GM19035 (cell line): ENCODE measurements at regions not wholly inside any gene's neighbourhood (a gene's known extent, or its start where the extent isn't known, plus 50 kb on each side); places are given as distances from the start of the nearest gene placed in this dataset.

Experiments used
- ATAC-seq: cut with Tn5 transposase; IDR thresholded peaks from one replicate; pipeline ENCODE4 v1.9.1; 2021; ENCODE audit not compliant: unreplicated experiment

- no peak for ATAC-seq
Measured at GRCh38 chr10:131683281-131683861, 217.4 kb upstream of the PPP2R2D start.

DNA sequence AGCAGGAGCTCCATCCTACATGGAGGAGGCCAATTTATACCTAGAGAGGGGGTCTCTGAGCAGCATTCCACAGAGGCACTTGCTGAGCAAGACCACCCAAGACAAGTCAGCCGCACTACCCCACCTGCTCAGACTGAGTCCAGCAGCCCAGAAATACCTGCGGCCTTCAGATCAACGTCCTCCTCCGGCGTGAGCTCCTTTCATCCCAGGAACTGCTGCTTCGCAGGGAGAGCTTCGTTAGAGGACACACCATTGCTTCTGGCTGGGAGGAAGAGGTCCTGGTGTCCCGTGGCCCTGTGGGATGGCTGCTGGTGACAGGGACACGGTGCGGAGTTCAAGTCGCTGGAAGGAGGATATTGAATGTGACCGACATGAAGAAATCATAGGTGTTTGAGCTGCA lies 216.9 kb upstream of the PPP2R2D start:
- no peak for ATAC-seq

DNA sequence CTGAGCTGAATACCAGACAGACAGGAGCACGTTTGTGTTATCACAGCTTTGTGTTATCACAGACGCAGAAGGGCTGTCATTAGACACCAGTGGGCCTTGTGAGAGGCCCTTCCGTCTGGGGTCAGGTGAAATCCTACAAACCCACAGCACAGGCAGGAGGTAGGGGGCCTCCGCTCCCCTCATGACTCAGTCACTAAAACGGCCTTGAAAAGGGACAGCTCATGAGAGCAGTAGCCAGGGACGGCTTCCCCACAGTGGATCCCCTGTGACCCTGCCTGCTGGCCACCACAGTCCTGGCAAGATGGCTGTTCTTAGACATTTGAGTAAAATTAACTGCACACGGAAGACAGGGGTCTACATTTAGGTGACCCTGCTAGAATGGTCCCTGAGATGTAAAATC lies 215.8 kb upstream of the PPP2R2D start:
- no peak for ATAC-seq

DNA sequence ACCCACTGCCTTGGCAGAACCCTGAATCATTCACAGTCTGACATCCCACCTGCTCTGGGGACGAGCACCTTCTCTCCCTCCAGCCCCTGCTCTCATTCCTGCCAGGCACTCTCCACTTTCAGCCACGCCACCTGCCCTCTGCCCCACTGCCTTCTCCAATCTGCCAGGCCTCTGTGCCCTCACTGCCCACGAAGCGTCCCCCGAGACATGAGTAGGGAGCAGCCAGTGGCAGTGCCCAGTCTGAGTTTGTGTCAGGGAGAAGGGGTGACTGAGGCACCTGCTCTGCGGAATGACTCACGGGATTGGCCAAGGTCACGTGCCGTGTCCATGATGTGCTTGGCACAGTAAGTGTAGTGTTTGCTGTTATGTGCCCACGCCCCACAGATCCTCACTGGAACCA lies 215.2 kb upstream of the PPP2R2D start:
- ATAC-seq: no peak

DNA sequence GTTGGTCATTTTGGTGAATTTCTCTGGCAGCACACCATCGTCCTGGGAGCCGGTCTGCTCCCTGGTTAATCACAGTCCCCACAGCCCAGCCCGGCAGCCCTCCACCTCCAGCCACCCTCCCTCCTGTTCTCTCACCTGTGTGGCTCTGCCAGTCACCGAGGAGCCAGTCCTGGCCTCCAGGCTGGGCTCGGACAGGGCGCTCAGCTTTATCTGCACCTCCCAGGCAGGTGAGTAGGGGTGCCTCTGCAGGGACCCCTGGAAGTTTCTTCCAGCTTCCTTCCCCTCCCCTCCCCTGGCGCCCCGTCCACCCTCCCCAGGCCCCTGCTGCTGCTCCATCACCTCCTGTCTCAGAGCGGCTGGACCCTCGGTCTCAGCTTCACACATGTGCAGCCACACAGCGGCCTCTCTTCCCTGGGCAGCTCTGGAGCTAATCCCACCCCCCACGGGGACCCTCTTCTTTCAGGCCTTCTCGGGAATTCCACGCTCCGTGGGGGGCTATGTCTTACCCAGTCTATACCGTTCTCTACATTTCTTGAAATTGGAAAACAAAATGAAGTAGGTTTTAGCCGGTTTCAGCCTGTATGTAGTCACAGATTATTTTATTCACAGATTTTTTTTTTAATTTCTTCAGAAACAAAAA lies 213.9 kb upstream of the PPP2R2D start:
- no peak for ATAC-seq

DNA sequence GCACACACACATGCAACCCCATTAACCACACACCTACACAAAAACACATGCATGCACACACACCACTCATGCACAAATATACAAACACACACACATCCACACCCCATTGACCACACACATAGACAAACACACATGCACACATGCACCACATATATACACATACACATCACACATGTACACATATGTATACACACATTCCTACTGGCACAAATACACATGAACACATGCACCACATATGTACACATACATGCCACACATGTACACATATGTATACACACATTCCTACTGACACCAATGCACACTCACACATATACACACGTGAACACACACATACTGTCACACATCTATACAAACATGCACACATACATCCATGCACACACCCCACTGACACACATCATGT lies 212.5 kb upstream of the PPP2R2D start:
- no peak for ATAC-seq

GRCh38 chr10:131689016-131689415 lies 211.8 kb upstream of the PPP2R2D start:
- no peak for ATAC-seq

- no peak for ATAC-seq
Measured at GRCh38 chr10:131689486-131689885, 211.3 kb upstream of the PPP2R2D start.

GRCh38 chr10:131689954-131690757 lies 210.7 kb upstream of the PPP2R2D start:
- ATAC-seq: no peak

DNA sequence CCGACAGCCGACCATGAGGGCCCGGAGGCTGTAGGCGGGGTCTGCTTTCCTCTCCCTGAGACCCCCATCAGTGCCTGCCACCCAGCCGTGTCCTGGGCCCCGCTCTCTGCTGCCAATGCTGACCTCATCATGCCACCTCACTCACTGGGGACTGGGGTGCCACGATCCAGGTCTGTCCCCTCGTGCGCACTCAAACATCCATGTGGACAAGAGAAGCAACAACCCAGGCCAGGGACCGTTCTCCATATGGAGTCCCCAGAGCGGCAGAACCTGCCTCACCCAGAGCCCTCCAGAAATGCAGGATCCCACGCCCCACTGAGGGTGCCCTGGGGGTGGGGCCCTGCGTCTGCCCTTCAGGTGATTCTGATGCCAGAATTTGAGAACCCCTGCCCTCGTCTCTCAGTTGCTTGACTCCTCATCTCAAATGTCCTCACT lies 210.0 kb upstream of the PPP2R2D start:
- no peak for ATAC-seq

- no peak for ATAC-seq
Measured at GRCh38 chr10:131691481-131692090, 209.2 kb upstream of the PPP2R2D start.

DNA sequence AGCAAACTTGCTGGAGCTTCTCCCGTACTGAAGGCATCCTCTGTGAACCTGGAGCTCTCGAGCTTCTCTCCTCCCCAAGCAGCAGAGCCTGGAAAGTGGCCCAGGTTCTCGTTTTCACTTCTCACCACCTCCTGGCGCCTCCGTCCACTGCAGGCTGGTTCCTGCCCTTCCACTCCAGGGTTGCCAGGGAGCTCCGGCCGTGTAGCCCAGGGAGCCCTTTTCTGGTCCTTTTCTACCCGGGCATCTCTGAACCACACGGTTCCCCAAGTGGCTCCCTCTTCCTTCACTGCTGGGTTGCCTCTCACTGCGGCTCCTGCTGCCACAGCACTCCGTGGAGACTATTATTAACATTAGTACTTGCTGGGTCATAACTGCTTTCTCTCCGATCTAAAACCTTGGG lies 208.6 kb upstream of the PPP2R2D start:
- no peak for ATAC-seq

- ATAC-seq: no peak
Measured at GRCh38 chr10:131692686-131693334, 208.0 kb upstream of the PPP2R2D start.

DNA sequence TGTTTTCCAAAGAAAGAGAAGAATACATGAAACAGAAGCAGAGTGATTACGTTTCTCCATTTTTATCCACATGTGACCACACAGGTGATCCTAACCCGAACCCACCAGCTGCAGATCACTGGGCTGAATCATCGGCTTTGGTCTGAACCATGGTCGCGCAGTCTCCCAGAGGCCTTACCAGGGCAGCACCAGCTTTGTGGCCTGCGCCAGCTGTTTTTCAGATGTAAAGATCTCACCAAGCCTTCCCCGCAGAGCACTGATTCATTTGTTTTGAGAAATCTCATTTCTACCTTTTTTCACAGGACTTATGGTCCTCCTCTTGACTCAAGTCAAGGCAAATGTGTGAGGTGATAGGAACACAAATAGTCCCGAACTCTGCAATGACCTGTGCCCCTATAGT lies 207.0 kb upstream of the PPP2R2D start:
- no peak for ATAC-seq

DNA sequence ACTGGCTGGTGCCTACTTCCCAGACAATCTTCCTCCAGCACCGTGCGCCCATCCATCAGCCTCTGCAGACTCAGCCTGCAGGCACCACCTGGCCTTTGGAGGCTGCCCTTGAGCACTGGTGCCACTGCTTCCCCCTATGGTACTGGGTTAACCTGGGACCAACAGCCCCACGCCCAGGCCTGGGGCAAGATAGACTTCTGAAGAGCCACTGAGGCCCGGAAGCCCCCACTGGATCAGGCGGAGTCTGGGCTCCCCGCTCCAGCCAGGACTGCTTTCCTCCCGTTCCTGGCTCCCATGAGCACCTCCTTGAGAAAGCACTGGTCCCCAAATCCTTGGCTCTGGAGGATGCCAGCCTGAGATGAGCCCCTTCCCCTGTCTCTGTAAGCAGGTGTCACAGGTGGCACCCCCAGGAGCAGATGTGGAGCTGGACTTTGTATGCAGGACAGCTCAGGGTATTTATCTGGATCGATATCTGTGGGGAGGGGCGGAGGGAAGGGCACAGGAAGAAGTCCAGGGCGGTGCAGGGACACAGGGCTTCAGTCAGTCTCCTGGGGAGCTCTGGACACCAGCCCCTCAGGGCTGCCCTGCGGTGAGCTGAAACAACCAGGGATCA lies 206.5 kb upstream of the PPP2R2D start:
- ATAC-seq: no peak

DNA sequence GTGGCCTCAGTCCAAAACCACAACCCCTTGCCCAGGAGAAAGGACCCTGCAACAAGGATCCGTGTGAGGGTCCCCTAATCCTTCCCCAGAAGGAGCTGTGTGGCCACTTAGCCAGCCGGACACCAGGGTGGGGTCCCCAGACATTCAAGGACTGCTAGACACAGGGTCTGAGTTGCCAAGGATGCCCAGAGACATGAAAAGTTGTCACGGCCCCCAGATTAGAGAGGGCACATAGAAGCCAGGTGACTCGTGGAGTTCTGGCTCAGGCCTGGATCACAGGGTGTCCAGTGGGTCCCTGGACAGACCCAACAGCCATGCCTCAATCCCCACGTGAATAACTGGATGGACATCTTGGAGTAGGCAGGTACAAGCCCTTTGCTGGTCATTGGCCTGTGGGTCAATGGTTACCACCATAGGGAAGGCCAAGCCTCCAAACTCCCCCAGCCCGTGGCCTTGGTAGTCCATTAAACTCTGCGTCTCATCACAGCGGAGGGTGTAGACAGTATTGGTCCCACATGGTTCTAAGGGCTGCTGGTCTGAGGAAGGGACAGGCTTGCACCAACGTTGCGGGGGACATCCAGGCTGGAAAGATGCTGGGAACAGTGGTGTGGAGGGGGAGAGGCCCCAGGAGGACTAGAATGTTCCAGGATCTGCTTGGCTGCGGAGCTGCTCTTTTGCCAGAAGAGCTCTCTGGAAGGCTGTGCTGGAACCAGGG lies 205.9 kb upstream of the PPP2R2D start:
- no peak for ATAC-seq

- ATAC-seq: no peak
Measured at GRCh38 chr10:131695496-131696165, 205.2 kb upstream of the PPP2R2D start.

DNA sequence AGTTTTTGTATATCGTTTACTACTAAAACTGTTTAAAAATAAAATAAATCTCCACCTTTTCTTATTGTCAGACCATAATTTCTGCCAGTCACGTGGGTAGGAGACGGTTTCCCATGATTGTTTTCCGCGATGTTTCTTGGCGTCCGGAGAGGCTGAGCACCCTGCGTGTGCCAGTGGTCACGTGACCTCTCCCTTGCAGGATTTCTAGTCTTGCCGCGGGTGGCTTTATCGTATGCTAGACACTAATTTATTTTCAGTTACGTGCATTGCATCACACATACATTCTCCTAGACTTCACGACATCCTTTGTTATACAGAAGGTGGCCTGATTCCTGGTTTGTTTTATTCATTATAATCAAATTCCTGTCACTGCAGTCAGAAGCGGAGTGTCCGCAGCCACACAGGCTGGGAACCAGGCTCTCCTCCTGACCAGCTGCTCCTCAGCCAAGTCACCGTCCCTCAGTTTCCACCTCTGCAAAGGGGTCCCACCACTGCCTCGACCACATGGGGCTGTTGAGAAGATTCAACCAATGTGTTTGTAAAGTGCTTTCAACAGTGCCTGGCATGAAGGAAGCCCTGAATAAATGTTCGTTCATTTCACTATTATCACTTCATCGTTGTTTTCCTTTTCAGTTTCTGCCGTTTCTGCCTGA lies 203.2 kb upstream of the PPP2R2D start:
- ATAC-seq: no peak

- no peak for ATAC-seq
Measured at GRCh38 chr10:131698232-131698631, 202.6 kb upstream of the PPP2R2D start.
